Uterus (tissue), 3 donors: ENCODE measurements at regions not wholly inside any gene's neighbourhood (a gene's known extent, or its start where the extent isn't known, plus 50 kb on each side); places are given as distances from the start of the nearest gene placed in this dataset.

ENCODE experiments used
- DNase-seq, 2 donors: peaks; one replicate each; pipeline ENCODE4 v3.0.0-alpha.2; 2019 to 2020
- H3K27ac ChIP-seq, 2 donors: fragments of 200-600 bp; sonication (generic); 1 replicate in 1 of 2; 2 replicates in 1 of 2; pipeline ENCODE4 v1.5.1; 2016 to 2018
- H3K27me3 ChIP-seq, 2 donors: fragments of 200-600 bp; sonication (generic); one replicate each; pipeline ENCODE4 v1.5.1; 2018 to 2019; ENCODE audit warnings: control low read depth in 1 of 2
- H3K36me3 ChIP-seq, 2 donors: fragments of 200-600 bp; sonication (generic); one replicate each; pipeline ENCODE4 v1.5.1; 2019; ENCODE audit warnings: control low read depth in 1 of 2
- H3K4me1 ChIP-seq, 2 donors: fragments of 200-600 bp; sonication (generic); one replicate each; pipeline ENCODE4 v1.5.1; 2018 to 2019; ENCODE audit warnings: control low read depth in 1 of 2
- H3K4me3 ChIP-seq, 2 donors: fragments of 200-600 bp; sonication (generic); 1 replicate in 1 of 2; 2 replicates in 1 of 2; pipeline ENCODE4 v1.5.1; 2018 to 2019; ENCODE audit warnings: mild to moderate bottlenecking in 1 of 2
- H3K9me3 ChIP-seq, 2 donors: fragments of 200-600 bp; sonication (generic); one replicate each; pipeline ENCODE4 v1.5.1; 2019; ENCODE audit warnings: control low read depth in 1 of 2
- CTCF ChIP-seq, 4 experiments: fragments of 200-600 bp in 2 of 4; fragments of 450-650 bp in 2 of 4; sonication (generic) in 2 of 4; IDR thresholded peaks; one replicate each; pipeline ENCODE4 v1.5.1; 2016 to 2019; ENCODE audit warnings: antibody characterized with exemption in 4 of 4, mild to moderate bottlenecking in 2 of 4, moderate library complexity in 1 of 4
- POLR2A ChIP-seq, 2 donors: fragments of 450-650 bp; IDR thresholded peaks; one replicate each; pipeline ENCODE4 v1.6.1; 2016; ENCODE audit warnings: antibody characterized with exemption in 2 of 2, mild to moderate bottlenecking in 1 of 2, moderate library complexity in 1 of 2
- intact Hi-C: fragments of 100-400 bp; cut with DNase I; formaldehyde crosslinking; loops from one replicate; pipeline ENCODE4 v1.15.1; 2023; ENCODE audit warnings: low total_unique reads
- donor health status: DM: yes; HTN: yes; CAD: no.

GRCh38 chr6:22647719-22648118 lies 78.4 kb downstream of the HDGFL1 start:
- DNase-seq: no peak
- Histone ChIP-seq H3K9me3 (no peaks in the 10 kb centered on the region), H3K36me3 (no peaks in the 10 kb centered on the region), H3K27ac (no peak overlapping the region), H3K27me3 (no peaks in the 10 kb centered on the region), H3K4me1 (no peaks in the 10 kb centered on the region), H3K4me3 (no peak overlapping the region)
- TF ChIP-seq CTCF (IDR thresholded peaks at IDR 0.05) (no peak), POLR2A (IDR thresholded peaks at IDR 0.05) (no peak)
- intact Hi-C loops: no loop called here

- H3K36me3 ChIP-seq: no peaks in the 10 kb centered on the region
- H3K9me3 ChIP-seq: no peaks in the 10 kb centered on the region
- H3K27ac ChIP-seq: no peak overlapping the region
- intact Hi-C loops: no loop called here
- no peaks in the 10 kb centered on the region for H3K4me1 ChIP-seq
- no peak overlapping the region for H3K4me3 ChIP-seq
- H3K27me3 ChIP-seq: no peaks in the 10 kb centered on the region
- no peak for TF ChIP-seq CTCF (IDR thresholded peaks at IDR 0.05)
- TF ChIP-seq POLR2A (IDR thresholded peaks at IDR 0.05): no peak
- DNase-seq: no peak
These were observed 82.4 kb downstream of the HDGFL1 start for GRCh38 chr6:22651731-22652130.

GRCh38 chr6:22653980-22654610 lies 84.7 kb downstream of the HDGFL1 start:
- Histone ChIP-seq H3K4me3 (no peak overlapping the region), H3K9me3 (no peaks in the 10 kb centered on the region), H3K27ac (no peak overlapping the region), H3K36me3 (no peaks in the 10 kb centered on the region), H3K4me1 (no peaks in the 10 kb centered on the region), H3K27me3 (no peaks in the 10 kb centered on the region)
- intact Hi-C loops: no loop called here
- TF ChIP-seq CTCF (IDR thresholded peaks at IDR 0.05) (no peak), POLR2A (IDR thresholded peaks at IDR 0.05) (no peak)
- no peak for DNase-seq

GRCh38 chr6:22656706-22657351 lies 87.5 kb downstream of the HDGFL1 start:
- no peaks in the 10 kb centered on the region for H3K27me3 ChIP-seq
- H3K9me3 ChIP-seq: no peaks in the 10 kb centered on the region
- no peak for TF ChIP-seq POLR2A (IDR thresholded peaks at IDR 0.05)
- TF ChIP-seq CTCF (IDR thresholded peaks at IDR 0.05): no peak
- peak overlapping the region in 1 of 2 donors; percentile 34 for H3K27ac ChIP-seq
- no peak for DNase-seq
- no peaks in the 10 kb centered on the region for H3K4me1 ChIP-seq
- no peaks in the 10 kb centered on the region for H3K36me3 ChIP-seq
- intact Hi-C loops: no loop called here
- no peak overlapping the region for H3K4me3 ChIP-seq

GRCh38 chr6:22657352-22657980 lies 88.1 kb downstream of the HDGFL1 start:
- H3K27ac ChIP-seq: no peak overlapping the region

More at GRCh38 chr6:22657352-22657980, 88.1 kb downstream of the HDGFL1 start:
- Histone ChIP-seq H3K4me1 (no peaks in the 10 kb centered on the region), H3K9me3 (no peaks in the 10 kb centered on the region), H3K27me3 (no peaks in the 10 kb centered on the region), H3K4me3 (no peak overlapping the region), H3K36me3 (no peaks in the 10 kb centered on the region)
- no peak for DNase-seq
- TF ChIP-seq CTCF (IDR thresholded peaks at IDR 0.05): no peak
- TF ChIP-seq POLR2A (IDR thresholded peaks at IDR 0.05): no peak
- intact Hi-C loops: no loop called here
